ENCODE measurements at regions not wholly inside any gene's neighbourhood (a gene's known extent, or its start where the extent isn't known, plus 50 kb on each side); places are given as distances from the start of the nearest gene placed in this dataset.
"Not testable (repeated sequence)": the region's sequence is repeated elsewhere in the genome, so short reads cannot be mapped to it uniquely, and the experiment has no call there.

DNA sequence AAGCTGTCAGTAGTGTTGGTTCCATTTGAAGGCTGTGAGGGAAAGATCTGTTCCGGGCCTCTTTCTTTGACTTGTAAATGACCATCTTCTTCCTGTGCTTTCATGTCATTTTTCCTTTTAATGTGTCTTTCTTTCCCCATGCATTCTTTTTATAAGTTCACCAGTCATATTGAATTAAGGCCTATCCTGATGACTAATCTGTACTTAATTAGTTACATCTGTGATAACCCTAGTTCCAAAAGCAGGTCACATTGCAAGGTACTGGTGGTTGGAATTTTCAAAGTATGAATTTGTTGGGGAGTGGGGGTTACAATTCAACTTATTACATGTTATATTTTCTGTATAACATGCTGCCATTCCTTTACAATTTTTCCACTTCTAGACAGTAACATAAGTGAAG is 1642.1 kb upstream of the FLRT2 start:
- DNase-seq: no peak

- no peak for DNase-seq
These were observed 1636.5 kb upstream of the FLRT2 start for GRCh38 chr14:83893447-83893846.

DNA sequence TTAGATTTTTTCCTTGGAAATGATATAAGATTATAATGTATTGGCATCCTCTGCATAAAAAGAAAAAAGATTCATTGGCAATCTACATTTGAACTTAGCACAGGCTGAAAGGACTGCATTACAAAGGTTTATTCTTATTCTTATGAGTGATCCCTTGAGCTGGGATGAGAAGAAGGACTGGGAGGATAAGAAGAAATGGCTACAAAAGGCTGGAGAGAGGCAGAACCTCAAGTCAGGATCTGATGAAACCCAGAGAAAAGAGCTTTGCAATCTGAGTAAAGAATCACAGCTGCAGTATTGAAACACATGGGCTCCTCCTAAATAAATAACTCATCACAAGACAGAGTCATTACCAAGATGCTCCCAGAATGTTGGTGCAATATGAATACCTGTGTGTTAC is 1635.4 kb upstream of the FLRT2 start:
- DNase-seq: no peak

GRCh38 chr14:83898558-83898957 is 1631.4 kb upstream of the FLRT2 start:
- DNase-seq: not testable (repeated sequence)

DNA sequence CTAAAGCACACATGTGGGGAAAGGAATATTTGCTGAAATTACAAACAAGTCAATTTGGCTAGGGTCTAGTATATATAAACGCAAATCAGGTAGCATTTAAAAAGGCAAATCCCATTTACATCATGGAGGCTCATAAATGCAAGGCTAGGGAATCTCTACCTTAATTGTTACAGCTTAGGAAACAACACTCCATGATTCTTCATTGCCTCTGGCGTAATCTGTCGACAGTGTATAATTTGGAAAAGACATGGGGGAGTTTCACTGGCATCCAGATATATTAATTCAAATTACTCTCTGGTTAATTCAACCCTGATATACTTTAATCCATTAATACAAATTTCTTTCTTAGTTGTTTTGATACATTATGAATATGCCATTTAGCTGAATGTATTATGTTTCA is 1630.2 kb upstream of the FLRT2 start:
- DNase-seq: no peak

GRCh38 chr14:83905157-83905556 is 1624.8 kb upstream of the FLRT2 start:
- DNase-seq: no peak

DNA sequence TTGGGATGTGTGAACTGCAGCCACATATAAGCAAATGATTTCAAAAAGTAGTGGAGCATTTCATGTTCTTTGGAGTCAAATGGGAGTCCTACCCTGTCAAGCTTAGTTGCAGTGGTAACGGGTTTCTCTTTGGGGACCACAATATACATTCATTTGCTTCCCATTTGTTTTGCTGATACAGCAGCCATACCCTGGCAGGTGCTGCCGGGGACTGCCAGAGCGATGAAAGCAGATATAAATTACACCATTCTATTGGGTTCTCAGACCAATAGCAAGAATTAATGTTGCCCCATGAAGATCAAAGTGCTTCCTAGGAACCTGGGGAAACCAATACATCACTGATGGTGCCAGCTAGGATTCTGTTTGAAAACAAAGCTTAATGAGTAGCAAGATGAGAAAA is 1621.5 kb upstream of the FLRT2 start:
- no peak for DNase-seq

DNA sequence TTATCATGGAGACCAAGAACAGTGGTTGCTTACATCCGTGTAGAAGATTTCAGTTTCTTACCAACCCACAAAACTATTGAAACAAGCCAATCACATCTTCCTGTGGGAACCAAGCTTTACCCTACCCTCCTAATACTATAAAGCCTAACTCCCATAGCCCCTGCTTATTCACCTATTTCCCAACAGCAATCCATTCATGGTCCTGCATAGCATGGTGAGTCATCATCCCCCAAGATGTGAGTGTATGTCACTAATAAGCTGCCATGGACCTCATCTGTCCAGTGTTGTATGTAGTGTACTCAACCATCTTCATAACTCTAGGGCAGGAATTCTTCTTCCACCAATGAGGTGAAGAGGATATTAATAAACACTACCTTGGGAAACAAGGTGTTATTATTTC is 1620.4 kb upstream of the FLRT2 start:
- DNase-seq: no peak

DNA sequence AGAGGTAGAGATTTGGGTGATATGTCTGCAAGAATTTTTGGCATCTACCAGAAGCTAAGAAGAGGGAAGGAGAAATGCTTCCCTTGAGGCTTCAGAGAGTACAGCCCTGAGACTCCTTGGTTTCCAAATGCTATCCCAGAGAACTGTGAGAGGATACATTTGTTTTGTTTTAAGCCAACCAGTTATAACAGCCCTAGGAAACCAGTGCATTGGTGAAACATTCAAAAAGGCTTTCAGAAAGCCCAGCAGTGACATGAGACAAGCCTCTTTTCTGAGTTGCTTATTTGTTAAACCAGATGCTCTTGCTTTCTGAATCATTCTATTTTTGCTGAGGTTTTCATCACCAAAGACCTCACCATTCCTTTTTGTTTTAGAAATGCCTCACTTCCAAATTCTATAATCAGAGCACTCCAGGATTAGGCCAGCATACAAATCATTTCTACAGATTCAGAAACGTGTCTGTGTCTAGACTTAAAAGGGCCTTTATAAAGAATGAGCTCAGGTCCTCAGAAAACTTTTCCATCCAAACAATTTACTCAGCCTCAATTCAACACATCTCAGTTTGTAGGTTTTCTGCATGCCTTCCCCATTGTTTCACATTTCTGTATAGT is 1617.8 kb upstream of the FLRT2 start:
- DNase-seq: no peak

GRCh38 chr14:83913476-83913875 is 1616.5 kb upstream of the FLRT2 start:
- DNase-seq: no peak

DNA sequence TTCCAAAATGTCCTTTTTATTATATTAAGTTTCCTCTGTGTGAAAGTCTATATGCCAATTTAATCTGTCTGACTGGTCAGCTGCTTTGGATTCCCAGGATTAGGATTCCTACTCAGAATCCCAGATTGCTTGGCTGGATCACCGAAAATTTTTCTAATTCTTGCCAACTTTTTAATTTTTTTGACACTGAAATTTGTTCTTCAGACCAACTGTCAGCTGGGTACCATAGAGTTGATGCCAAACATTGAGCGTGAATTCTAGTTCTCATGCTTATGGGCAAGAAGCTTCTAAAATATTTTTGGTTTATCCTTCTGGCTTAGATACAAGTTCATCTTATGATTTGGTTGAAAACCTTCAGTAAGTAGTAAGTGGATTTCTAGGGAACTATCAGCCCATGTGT is 1611.4 kb upstream of the FLRT2 start:
- no peak for DNase-seq

DNA sequence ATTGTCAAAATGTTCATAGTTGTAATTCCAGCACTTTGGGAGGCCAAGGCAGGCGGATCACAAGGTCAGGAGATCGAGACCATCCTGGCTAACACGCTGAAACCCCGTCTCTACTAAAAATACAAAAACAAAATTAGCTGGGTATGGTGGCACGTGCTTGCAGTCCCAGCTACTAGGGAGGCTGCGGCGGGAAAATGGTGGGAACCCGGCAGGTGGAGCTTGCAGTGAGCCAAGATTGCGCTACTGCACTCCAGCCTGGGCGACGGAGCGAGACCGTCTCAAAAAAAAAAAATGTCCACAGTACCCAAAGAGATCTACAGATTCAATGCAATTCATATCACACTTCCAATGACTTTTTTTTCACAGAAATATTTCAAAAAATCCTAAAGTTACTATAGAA is 1610.3 kb upstream of the FLRT2 start:
- DNase-seq: not testable (repeated sequence)

- DNase-seq: no peak
These were observed 1606.1 kb upstream of the FLRT2 start for GRCh38 chr14:83923842-83924241.

- no peak for DNase-seq
These were observed 1605.7 kb upstream of the FLRT2 start for GRCh38 chr14:83924259-83924658.

DNA sequence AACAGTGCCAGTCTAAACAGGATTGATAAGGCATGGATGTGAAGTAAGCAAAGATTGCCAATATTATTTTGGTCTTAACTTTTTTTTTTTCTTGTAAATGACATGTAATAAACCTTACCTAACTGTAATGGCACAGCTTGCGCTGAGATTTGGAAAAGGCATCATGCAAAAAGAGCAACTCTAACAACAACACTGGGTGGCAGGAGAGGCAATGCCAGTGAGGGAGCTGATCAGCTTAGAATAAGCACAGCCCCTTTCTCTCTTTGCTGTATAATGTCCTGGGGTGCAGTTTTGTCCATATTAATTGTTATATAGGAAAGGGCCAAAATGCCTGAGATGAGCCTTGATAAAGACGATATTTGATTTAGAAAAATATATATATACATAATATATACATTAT is 1589.7 kb upstream of the FLRT2 start:
- DNase-seq: no peak

DNA sequence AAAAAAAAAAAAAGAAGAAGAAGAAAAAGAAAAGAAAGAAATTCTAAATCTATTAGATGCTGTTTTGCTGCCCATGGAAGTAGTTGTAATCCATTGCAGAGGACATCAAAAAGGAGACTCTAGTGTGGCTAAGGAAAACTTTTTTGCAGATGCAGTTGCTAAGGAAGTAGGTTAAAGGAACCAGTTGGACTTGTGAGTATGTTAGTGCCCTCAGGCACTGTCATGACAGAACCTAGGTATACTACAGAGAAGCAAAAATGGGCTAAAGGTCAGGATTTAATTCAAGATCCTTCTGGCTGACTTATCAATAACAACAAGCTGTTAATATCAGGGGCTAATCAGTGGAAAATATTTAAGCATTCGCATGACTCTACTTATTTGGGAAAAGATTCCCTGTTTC is 1571.6 kb upstream of the FLRT2 start:
- no peak for DNase-seq

DNA sequence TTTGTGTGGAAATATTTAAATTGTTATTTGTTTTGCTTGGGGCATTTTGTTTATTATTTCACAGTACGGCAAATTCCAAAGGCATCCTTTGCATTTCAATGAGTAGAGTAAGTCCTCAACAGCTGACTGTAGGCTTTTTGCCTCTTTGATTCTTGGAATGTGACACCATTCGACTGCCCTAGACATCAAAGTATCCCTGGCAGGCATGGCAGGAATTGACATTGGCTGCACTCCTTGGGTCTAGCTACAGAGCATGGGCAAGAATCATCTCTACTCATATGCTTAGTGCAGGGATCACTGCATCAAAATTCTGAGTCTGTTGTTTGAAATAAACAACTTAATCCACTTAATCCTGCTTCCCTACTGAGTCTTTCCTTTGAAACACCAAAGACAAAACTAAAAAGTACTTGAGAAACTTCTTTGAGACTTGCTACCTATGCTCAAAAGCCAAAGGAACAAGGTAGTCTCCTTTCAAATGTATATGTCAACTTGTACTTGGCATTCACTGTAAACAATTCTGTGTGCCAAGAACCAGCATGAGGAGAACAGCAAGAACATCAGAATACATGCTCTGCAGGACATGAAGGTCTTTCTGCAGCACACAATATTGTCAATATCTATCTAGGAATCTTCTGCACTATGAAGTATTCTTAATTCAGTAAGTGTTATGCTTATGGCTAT is 1569.0 kb upstream of the FLRT2 start:
- no peak for DNase-seq

DNA sequence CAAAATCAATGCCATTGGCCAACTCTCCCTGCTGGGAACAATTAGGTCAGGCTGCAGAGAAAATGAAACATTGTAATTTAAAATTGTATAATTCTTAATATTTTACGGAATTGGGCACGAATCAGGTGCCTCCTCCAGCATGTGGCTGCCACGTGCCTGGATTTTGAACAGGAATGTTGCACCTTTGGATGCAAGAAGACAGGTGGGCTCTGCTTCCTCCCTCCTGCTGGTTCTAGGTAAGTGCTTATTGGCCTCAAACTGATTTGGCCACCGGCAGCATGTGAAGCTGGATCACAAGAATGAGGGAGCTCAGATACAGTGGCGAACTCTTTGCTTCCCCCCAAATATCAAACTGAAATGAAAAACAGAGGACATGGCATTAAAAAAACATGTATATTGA is 1559.9 kb upstream of the FLRT2 start:
- DNase-seq: no peak

- DNase-seq: no peak
These were observed 1557.3 kb upstream of the FLRT2 start for GRCh38 chr14:83972631-83973030.

DNA sequence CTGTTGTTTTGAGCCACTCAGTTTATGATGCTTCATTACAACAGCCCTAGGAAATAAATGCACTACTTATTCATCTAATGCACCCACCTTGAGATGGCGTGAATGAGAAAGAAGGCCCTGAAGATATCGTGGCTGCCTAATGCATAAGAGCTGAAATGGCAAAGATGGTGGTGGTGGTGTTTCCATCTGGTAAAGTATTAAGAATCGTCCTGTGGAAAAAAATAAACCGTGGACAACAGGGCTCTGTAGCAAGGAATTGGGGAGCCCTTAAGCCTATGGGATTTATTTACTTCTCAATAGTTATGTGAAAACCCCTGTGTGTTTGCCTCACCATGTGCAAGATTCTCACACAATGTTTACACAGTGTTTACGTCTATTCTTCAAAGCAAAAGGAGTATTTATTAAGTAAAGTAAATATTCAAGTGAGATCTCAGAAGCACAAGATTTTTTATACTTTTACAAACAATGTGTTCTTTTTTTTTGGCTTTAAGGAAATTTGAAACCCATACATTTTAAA is 1555.2 kb upstream of the FLRT2 start:
- no peak for DNase-seq

- no peak for DNase-seq
These were observed 1554.5 kb upstream of the FLRT2 start for GRCh38 chr14:83975435-83975834.

GRCh38 chr14:83975841-83976770 is 1553.8 kb upstream of the FLRT2 start:
- no peak for DNase-seq

DNA sequence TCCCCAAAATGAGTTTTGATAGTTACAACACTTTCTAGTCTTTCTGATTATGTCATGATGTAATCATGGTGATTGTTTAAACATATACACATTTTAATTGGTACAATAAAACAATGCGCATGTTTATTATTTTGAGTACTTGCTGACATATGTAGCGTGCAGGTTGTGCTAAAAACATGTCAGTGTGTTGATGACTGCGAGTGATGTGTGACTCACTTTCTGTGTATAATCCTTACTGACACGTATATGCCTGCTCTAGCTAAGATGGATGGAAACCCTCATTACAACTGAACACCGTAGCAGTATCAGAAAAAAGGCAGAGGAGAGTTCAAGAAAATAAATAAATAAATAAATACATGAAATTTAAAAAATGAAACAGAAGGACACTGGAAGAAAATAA is 1552.4 kb upstream of the FLRT2 start:
- DNase-seq: no peak

Measured in stimulated activated CD4-positive, alpha-beta T cell treated with anti-CD3 and anti-CD28 coated beads, Interleukin-2, amount 100 ng/mL, for 24 hours (primary cell).